T-helper 1 cell treated with Interleukin-12 subunit alpha and Interleukin-12 subunit beta and Interleukin-4 antibody, amounts not matched to agents 30 μg/mL and 1 μg/mL, for 36 hours (primary cell): ENCODE measurements at regions not wholly inside any gene's neighbourhood (a gene's known extent, or its start where the extent isn't known, plus 50 kb on each side); places are given as distances from the start of the nearest gene placed in this dataset.

Experiments
- H3K27ac Mint-ChIP-seq: one replicate; pipeline ENCODE4 v1.8.0; 2021; ENCODE audit warnings: mild to moderate bottlenecking, mixed read lengths
- H3K27me3 Mint-ChIP-seq: one replicate; pipeline ENCODE4 v1.8.0; 2021; ENCODE audit warnings: low read depth, mixed read lengths
- H3K36me3 Mint-ChIP-seq: one replicate; pipeline ENCODE4 v1.8.0; 2021; ENCODE audit warnings: low read depth, mixed read lengths
- H3K4me1 Mint-ChIP-seq: one replicate; pipeline ENCODE4 v1.8.0; 2021; ENCODE audit warnings: low read depth, mixed read lengths
- H3K4me3 Mint-ChIP-seq: one replicate; pipeline ENCODE4 v1.8.0; 2021; ENCODE audit warnings: mild to moderate bottlenecking, moderate library complexity, mixed read lengths
- H3K9me3 Mint-ChIP-seq: one replicate; pipeline ENCODE4 v1.8.0; 2021; ENCODE audit warnings: mixed read lengths

DNA sequence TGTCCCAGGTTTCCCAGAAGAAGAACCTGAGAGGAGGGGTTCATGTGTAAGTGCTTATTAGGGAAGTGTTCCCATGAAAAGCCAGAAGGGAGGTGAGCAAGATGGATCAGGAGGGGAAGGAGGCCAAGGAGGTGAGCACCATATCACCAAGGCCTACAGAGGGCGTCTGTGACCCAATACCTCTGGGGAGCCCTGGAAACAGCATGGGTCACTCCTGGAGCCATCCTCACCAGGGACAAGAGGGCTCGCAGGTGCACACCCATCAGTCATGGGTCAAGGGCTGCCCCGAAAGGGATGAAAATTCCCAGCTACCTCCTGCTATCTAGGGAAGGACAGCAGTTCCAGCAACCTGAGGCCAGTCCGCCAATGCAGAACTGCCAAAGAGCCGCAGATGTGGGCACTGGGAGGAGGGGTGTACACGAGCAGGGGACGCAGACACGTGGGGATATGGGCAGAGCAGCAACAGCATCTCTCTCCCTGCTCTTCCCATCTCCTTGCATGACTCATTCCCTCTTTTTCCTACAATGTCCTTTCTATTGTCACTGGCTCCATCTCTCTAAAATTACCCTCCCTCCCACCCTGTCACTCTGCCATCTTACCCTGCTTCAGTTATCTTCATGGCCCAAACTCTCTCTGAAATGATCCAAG is 167.6 kb upstream of the FSTL4 start:
- no peaks in the 10 kb centered on the region for H3K27me3 Mint-ChIP-seq
- no peak overlapping the region for H3K27ac Mint-ChIP-seq
- H3K4me3 Mint-ChIP-seq = no peak overlapping the region
- peaks cover 2% of the 10 kb centered on the region for H3K9me3 Mint-ChIP-seq
- H3K36me3 Mint-ChIP-seq = no peaks in the 10 kb centered on the region
- no peaks in the 10 kb centered on the region for H3K4me1 Mint-ChIP-seq

DNA sequence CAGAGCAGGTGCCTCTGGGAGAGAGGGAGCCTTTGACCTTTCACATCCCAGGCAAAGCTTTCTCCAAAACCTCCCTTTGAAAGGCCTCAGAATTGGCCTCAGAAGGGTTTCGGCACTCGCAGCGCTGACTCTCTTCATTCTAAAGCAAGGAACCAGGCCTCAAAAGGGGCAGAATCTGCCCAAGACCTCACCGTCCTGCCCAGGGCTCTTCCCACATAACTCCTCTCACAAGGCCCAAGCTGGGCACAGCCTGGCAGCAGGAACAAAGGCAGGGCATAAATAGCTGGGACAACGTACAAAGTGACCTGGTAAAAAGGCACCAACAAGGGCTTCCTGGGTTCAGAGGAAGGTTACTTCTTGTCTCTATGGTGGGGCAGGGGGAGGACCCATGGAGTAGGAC is 166.3 kb upstream of the FSTL4 start:
- no peaks in the 10 kb centered on the region for H3K4me1 Mint-ChIP-seq
- H3K36me3 Mint-ChIP-seq = no peaks in the 10 kb centered on the region
- no peaks in the 10 kb centered on the region for H3K9me3 Mint-ChIP-seq
- no peak overlapping the region for H3K4me3 Mint-ChIP-seq
- H3K27me3 Mint-ChIP-seq = no peaks in the 10 kb centered on the region
- H3K27ac Mint-ChIP-seq = no peak overlapping the region

DNA sequence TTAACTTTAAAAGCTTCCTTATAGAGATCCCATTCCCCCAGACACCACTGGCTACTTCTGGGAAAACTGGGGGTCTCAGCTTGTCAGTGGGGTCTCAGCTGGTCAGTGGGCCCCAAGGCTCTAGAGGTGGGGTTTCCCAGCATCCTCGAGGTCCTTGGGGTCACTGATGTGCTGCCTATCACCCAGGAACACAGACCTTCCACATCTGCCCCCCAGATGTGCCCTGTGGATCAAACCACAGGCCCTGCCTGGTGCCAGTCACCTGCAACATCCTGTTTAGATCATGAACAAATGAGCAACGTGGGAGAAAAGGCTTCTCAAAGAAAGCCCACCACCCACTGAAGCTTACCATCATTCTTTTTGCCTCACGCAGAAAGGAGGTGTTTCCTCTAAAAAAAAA is 165.6 kb upstream of the FSTL4 start:
- no peak overlapping the region for H3K27ac Mint-ChIP-seq
- H3K4me3 Mint-ChIP-seq = no peak overlapping the region
- no peaks in the 10 kb centered on the region for H3K9me3 Mint-ChIP-seq
- no peaks in the 10 kb centered on the region for H3K4me1 Mint-ChIP-seq
- H3K36me3 Mint-ChIP-seq = no peaks in the 10 kb centered on the region
- H3K27me3 Mint-ChIP-seq = no peaks in the 10 kb centered on the region

DNA sequence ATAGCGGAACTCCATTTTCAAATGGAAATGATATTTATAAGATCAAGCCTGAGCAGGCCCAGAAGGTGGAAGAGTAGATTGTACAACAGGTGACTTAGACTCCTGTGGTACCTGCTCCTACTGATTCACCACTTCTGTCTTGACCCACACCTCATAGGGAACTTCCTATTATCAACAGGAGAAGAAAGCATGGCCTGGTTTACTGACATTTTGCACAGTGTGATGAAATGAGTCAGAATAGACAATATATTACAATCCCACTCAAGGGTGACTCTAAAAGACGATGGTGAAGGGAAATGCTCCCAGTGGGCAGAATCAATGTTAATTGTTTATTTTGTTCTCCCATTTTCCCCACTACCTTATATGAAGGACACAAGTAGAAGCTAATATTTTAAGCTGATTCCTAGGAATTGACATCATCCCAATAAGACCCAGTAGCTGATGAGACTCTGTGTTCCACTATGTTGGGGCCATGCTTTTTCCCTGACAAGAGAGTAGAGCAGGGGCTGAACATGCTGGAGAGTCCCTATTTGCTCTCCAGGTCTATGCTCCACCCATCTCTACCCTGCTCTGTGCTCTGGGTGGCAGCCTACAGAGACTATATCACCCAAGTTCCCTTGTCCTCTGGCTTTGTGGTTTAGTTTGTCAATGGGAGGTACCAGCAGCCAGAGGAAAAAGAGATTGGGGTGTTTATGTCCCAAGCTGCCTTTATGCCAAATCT is 163.4 kb upstream of the FSTL4 start:
- Mint-ChIP-seq H3K36me3 (no peaks in the 10 kb centered on the region), H3K9me3 (no peaks in the 10 kb centered on the region), H3K4me3 (no peak overlapping the region), H3K27ac (no peak overlapping the region), H3K27me3 (peaks cover 14% of the 10 kb centered on the region), H3K4me1 (no peaks in the 10 kb centered on the region)

DNA sequence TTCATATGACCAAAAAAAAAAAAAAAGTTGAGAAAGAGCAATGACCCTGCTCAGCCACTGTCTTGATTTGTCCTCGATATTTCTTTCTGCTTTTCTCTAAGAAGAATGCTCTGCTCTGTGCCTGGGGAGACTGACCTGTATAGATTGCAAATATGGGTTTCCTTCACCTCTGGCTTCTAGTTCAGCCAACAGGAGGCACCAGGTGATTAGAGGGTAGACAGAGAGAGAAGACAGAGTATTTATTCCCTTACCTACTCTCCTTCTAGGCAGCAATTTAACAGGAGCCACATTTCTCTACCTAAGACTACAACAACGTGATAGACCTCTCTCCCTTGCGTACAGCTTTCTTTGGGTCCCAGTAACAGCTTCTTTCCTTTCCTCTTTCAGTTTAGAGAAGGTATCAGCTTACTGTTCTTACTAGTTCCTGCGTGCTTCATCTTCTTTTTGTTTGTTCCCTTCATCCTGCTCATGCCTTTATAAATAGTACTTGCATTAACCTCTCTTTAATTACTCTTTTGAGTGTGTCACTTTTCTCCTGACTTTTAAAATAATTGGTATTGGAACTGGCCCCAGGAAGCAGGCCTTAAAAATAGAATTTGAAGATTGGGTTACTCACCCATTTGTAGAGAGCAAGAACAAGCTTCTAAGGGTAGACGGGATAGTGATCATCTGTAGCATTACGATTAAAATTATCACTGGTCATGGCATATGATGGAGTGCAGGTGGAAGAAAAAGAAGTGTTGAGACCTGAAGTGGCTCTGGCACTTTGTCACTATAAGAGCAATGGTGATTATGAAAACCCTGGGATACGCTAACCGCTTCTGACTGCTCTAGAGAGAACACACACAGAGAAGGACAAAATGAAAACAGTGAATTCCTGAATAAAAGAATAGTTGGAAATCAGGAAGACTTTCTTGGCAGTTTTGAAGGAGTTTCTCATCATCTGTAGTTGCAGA is 161.2 kb upstream of the FSTL4 start:
- no peaks in the 10 kb centered on the region for H3K4me1 Mint-ChIP-seq
- H3K4me3 Mint-ChIP-seq = no peak overlapping the region
- no peaks in the 10 kb centered on the region for H3K36me3 Mint-ChIP-seq
- no peak overlapping the region for H3K27ac Mint-ChIP-seq
- H3K27me3 Mint-ChIP-seq = peaks cover 20% of the 10 kb centered on the region
- no peaks in the 10 kb centered on the region for H3K9me3 Mint-ChIP-seq

DNA sequence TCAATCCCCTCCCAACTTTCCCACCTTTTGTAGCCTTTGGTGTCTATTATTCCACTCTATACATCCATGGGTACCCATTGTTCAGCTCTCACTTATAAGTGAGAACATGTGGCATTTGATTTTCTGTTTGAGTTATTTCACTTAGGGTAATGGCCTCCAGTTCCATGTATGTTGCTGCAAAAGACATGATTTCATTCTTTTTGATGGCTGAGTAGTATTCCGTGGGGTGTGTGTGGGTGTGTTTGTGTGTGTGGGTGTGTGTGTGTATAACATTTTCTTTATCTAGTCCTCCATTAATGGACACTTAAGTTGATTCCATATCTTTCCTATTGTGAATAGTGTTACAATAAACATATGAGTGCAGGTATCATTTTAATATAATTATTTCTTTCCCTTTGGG is 157.5 kb upstream of the FSTL4 start:
- H3K27me3 Mint-ChIP-seq = peaks cover 36% of the 10 kb centered on the region
- no peaks in the 10 kb centered on the region for H3K36me3 Mint-ChIP-seq
- H3K4me1 Mint-ChIP-seq = no peaks in the 10 kb centered on the region

DNA sequence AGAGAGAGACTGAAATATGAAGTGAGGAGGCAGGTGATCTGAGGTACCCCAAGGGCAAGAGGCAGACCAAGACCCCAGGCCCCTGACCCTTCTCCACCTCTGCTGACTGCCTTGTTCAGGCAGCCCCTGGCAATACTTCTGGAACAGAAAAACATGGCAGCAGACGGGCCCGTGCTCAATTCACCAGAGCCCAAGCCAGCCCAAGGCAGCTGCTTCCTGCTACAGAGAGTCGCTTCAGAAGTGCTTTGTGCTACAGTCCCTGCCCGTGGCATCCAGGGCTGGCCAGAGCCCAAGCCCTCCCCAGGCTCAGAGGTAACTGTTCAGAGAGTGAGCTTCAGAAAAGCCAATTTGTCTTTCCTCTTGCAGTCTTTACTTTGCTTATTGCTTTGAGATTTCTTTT is 151.4 kb upstream of the FSTL4 start:
- H3K27ac Mint-ChIP-seq = no peak overlapping the region
- no peaks in the 10 kb centered on the region for H3K9me3 Mint-ChIP-seq
- no peak overlapping the region for H3K4me3 Mint-ChIP-seq
- no peaks in the 10 kb centered on the region for H3K36me3 Mint-ChIP-seq
- H3K4me1 Mint-ChIP-seq = no peaks in the 10 kb centered on the region
- H3K27me3 Mint-ChIP-seq = peaks cover 27% of the 10 kb centered on the region

More for the DNA sequence above, 157.5 kb upstream of the FSTL4 start:
- H3K4me3 Mint-ChIP-seq = no peak overlapping the region
- H3K27ac Mint-ChIP-seq = no peak overlapping the region
- no peaks in the 10 kb centered on the region for H3K9me3 Mint-ChIP-seq

DNA sequence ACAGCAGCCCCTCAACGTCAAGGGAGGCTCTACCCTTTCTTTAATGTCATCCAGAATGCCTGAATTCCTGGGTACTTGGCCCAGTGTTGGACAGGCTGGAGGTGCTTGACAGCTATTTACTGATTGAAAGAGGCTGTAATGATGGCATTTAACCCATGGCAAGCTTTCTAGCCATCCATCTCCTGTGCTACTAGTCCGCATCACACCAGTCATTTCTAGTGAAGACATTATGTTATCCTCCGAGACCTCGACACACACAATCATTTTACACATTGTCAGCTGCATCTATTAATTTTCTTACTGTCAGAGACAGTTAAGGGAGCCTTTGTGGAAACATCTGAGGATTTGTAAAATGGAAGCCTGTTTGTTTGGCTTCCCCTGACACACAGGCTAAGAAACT is 149.3 kb upstream of the FSTL4 start:
- Mint-ChIP-seq H3K36me3 (no peaks in the 10 kb centered on the region), H3K27me3 (peaks cover 29% of the 10 kb centered on the region), H3K4me3 (no peak overlapping the region), H3K9me3 (no peaks in the 10 kb centered on the region), H3K27ac (no peak overlapping the region), H3K4me1 (no peaks in the 10 kb centered on the region)

DNA sequence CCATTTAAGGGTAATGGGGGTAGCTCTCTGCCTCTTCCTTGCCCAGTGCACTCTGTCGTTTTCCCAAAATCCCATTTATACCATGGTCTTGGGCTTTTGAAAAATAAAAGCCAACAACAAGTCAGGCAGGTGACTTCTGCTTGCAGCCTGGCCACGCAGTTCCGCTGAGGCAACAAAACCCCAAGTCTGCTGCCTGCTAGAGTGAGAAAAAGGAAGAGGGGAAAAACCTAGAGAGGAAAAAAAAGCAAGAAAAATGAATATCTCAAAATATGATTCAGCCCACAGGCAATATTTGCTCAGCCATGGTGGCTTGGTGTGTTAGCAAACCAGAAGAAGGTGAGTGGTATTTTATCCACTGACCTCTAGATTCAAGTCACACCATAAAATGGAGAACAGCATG is 148.2 kb upstream of the FSTL4 start:
- no peaks in the 10 kb centered on the region for H3K9me3 Mint-ChIP-seq
- no peak overlapping the region for H3K4me3 Mint-ChIP-seq
- H3K27me3 Mint-ChIP-seq = peaks cover 31% of the 10 kb centered on the region
- H3K27ac Mint-ChIP-seq = no peak overlapping the region
- H3K4me1 Mint-ChIP-seq = no peaks in the 10 kb centered on the region
- no peaks in the 10 kb centered on the region for H3K36me3 Mint-ChIP-seq

DNA sequence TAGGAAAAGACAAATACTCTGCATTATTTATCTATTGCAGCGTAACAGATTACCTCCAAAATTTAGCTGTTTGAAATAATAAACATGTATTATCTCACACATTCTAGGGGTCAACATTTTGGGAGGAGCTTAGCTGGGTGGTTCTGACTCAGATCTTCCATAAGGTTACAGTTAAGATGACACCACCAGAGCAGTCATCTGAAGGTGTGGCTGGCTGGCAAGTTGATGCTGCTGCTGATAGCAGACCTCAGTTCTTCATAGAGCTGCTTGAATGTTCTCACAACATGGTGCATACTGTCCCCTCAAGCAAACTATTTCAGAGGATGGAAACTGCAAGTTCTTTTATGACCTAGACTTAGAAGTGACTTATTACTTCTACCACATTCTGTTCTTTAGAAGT is 146.3 kb upstream of the FSTL4 start:
- Mint-ChIP-seq H3K4me3 (no peak overlapping the region), H3K27ac (no peak overlapping the region), H3K27me3 (peaks cover 40% of the 10 kb centered on the region), H3K4me1 (peaks cover 3% of the 10 kb centered on the region), H3K9me3 (no peaks in the 10 kb centered on the region), H3K36me3 (no peaks in the 10 kb centered on the region)

DNA sequence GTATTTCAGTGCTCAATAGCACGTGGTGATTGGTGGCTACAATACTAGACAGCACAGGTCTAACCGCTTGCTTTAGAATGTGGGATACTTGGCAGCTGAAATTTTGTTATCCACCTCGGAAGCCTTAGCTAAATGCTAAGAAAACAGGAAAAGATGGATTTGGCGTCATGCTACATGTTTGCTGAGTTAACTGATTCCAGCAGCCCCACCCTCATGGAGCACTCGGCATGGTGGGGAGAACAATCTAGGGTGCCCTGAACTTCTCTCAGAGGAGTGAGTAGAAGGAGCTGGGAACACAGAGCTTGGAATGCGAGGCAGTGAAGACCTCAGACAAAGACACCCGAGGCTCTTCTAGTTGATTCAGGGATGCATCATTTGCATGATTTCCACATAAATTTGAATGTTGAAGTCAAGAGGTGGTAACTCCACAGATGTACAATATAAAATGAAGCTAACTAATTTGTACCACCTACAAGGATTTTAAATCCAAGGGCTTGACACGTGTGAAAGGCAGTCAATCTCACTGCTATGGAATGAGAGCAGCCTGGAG is 145.1 kb upstream of the FSTL4 start:
- Mint-ChIP-seq H3K36me3 (no peaks in the 10 kb centered on the region), H3K9me3 (no peaks in the 10 kb centered on the region), H3K27me3 (peaks cover 33% of the 10 kb centered on the region), H3K27ac (no peak overlapping the region), H3K4me3 (no peak overlapping the region), H3K4me1 (peaks cover 3% of the 10 kb centered on the region)

DNA sequence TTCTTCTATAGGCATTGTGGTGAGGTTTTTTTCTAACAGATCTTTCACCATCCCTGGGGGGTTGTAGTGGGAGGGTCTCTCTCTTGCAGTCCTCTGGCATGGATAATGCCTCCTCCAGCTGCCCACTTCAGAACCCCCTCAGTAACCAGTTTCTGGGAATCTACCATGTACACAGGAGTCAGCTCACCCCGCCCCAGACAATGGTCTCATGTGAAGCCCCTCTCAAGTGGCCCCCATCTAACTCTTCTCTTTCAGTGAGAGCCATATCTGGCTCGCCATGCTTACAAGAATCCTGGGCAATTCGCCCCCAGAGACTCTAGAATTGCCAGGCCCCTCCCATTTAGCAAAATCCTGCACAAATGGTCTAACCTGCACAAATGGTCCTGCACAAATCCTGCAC is 144.4 kb upstream of the FSTL4 start:
- H3K36me3 Mint-ChIP-seq = no peaks in the 10 kb centered on the region
- no peak overlapping the region for H3K4me3 Mint-ChIP-seq
- H3K4me1 Mint-ChIP-seq = peaks cover 3% of the 10 kb centered on the region
- H3K27ac Mint-ChIP-seq = no peak overlapping the region
- no peaks in the 10 kb centered on the region for H3K9me3 Mint-ChIP-seq
- peaks cover 33% of the 10 kb centered on the region for H3K27me3 Mint-ChIP-seq

DNA sequence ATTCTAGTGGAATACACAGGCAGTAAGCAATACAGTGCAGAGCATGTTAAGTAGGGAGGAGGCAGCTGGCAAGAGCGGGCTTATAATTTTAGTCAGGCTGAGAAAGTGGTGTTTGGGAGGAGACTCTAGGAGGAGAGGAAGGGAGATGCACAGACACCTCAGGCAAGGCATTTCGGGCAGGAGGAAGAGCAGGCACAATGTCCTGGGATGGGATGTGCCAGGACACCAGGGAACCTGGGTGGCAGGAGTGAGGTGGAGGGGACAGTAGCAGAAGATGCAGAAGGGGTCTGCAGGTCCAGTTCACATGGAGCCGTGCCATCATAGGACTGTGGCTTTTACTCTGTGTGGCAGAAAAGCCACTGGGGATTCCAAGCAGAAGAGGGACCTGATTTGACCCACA is 143.7 kb upstream of the FSTL4 start:
- H3K36me3 Mint-ChIP-seq = no peaks in the 10 kb centered on the region
- no peak overlapping the region for H3K27ac Mint-ChIP-seq
- no peak overlapping the region for H3K4me3 Mint-ChIP-seq
- H3K4me1 Mint-ChIP-seq = peaks cover 3% of the 10 kb centered on the region
- H3K9me3 Mint-ChIP-seq = no peaks in the 10 kb centered on the region
- peaks cover 33% of the 10 kb centered on the region for H3K27me3 Mint-ChIP-seq

DNA sequence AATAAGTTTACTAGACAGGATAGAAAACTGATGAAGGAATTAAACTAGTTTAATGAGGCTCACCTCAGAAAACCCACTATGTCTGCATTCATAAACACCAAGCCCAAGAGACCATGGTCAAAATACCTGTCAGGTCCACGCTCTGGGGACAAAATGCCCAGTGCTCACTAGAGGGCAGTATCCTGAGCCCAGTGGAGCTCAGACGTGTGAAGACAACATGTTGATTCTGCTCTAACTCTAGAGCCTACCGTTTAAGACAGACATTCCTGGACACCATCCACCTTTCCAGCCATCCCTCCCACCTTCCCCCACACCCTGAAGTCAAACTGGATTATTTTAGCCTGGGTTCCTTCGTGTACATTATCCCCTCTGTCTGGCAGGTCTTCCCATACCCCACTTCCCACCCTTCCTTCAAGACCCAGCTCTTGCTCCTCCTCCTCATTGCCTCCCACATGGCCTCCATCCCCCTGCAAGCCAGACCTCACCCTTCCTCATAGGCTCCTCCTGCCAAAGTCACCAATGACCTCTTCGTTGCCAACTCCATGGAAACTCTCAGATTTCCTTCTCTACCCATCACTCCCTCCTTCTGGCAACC is 142.3 kb upstream of the FSTL4 start:
- Mint-ChIP-seq H3K36me3 (no peaks in the 10 kb centered on the region), H3K4me1 (peaks cover 3% of the 10 kb centered on the region), H3K27ac (no peak overlapping the region), H3K27me3 (peaks cover 33% of the 10 kb centered on the region), H3K4me3 (no peak overlapping the region), H3K9me3 (no peaks in the 10 kb centered on the region)
